Hippocampal formation (tissue), 2 donors: ENCODE measurements at regions not wholly inside any gene's neighbourhood (a gene's known extent, or its start where the extent isn't known, plus 50 kb on each side); places are given as distances from the start of the nearest gene placed in this dataset.
"Not testable (repeated sequence)": the region's sequence is repeated elsewhere in the genome, so short reads cannot be mapped to it uniquely, and the experiment has no call there.

Source experiments
- DNase-seq, 2 donors: peaks; one replicate each; lab custom pipeline; 2025; lab: John Stamatoyannopoulos, UW

GRCh38 chr4:96429657-96430056, 589.8 kb downstream of the PDHA2 start:
- no peak for DNase-seq

- DNase-seq = no peak
Observed at GRCh38 chr4:96431094-96431493, 591.2 kb downstream of the PDHA2 start.

GRCh38 chr4:96448315-96448872, 608.5 kb downstream of the PDHA2 start:
- DNase-seq = no peak

- no peak for DNase-seq
Observed at GRCh38 chr4:96455045-96455720, 615.3 kb downstream of the PDHA2 start.

GRCh38 chr4:96458031-96458430, 618.1 kb downstream of the PDHA2 start:
- DNase-seq = not testable (repeated sequence)

- DNase-seq = no peak
Observed at GRCh38 chr4:96459105-96459504, 619.2 kb downstream of the PDHA2 start.

GRCh38 chr4:96465834-96466233, 625.9 kb downstream of the PDHA2 start:
- no peak for DNase-seq

- no peak for DNase-seq
Observed at GRCh38 chr4:96471956-96472867, 632.3 kb downstream of the PDHA2 start.

- DNase-seq = no peak
Observed at GRCh38 chr4:96473246-96473645, 633.4 kb downstream of the PDHA2 start.

GRCh38 chr4:96483308-96484030, 643.6 kb downstream of the PDHA2 start:
- no peak for DNase-seq

- DNase-seq = no peak
Observed at GRCh38 chr4:96486563-96486962, 646.7 kb downstream of the PDHA2 start.

GRCh38 chr4:96497621-96498020, 657.7 kb downstream of the PDHA2 start:
- no peak for DNase-seq

GRCh38 chr4:96504386-96504785, 664.5 kb downstream of the PDHA2 start:
- no peak for DNase-seq

GRCh38 chr4:96509039-96509741, 669.3 kb downstream of the PDHA2 start:
- DNase-seq = no peak

GRCh38 chr4:96519291-96519690, 679.4 kb downstream of the PDHA2 start:
- no peak for DNase-seq

GRCh38 chr4:96521046-96521536, 681.2 kb downstream of the PDHA2 start:
- DNase-seq = no peak

GRCh38 chr4:96523611-96524010, 683.7 kb downstream of the PDHA2 start:
- DNase-seq = no peak

- DNase-seq = no peak
Observed at GRCh38 chr4:96524311-96524875, 684.5 kb downstream of the PDHA2 start.

- DNase-seq = no peak
Observed at GRCh38 chr4:96525898-96526297, 686.0 kb downstream of the PDHA2 start.

GRCh38 chr4:96526625-96527024, 686.7 kb downstream of the PDHA2 start:
- DNase-seq = no peak

GRCh38 chr4:96531836-96532235, 691.9 kb downstream of the PDHA2 start:
- DNase-seq = no peak
